IMR-90 (cell line): ENCODE measurements at regions not wholly inside any gene's neighbourhood (a gene's known extent, or its start where the extent isn't known, plus 50 kb on each side); places are given as distances from the start of the nearest gene placed in this dataset.

Experiments
- ATAC-seq: fragments of 200-7000 bp; cut with Tn5 transposase; 2 replicates; pipeline ENCODE4 v1.9.1; 2020; ENCODE audit warnings: low read depth, mild to moderate bottlenecking, moderate library complexity
- BruUV-seq: library from RNA; stranded (reverse); fragments of 400-500 nt; replicated peaks from 2 replicates; lab custom pipeline; 2021; lab: Mats Ljungman, UMichigan
- CTCF ChIA-PET: fragments of 300-600 bp; formaldehyde crosslinking; extraction: SDS; loops from one replicate; lab custom pipeline; 2021; ENCODE audit warnings: antibody characterized with exemption; lab: Yijun Ruan, JAX
- POLR2A ChIA-PET: fragments of 300-600 bp; sonication (Branson Sonifier 250); formaldehyde crosslinking; loops from one replicate; lab custom pipeline; 2022; ENCODE audit warnings: antibody characterized with exemption; ENCODE audit not compliant: unreplicated experiment; lab: Charles Lee
- DNase-seq: peaks from one replicate; pipeline ENCODE4 v3.0.0; 2013
- H2AFZ ChIP-seq: replicated peaks from 2 replicates; pipeline ENCODE3; 2013; ENCODE audit warnings: low read length, mild to moderate bottlenecking; ENCODE audit not compliant: poor library complexity
- H2AK5ac ChIP-seq: 2 replicates; pipeline ENCODE4 v1.6.1; 2013; ENCODE audit warnings: low read depth, low read length, inconsistent platforms
- H2AK9ac ChIP-seq: replicated peaks from 2 replicates; pipeline ENCODE3; 2013; ENCODE audit warnings: mild to moderate bottlenecking, low read depth, low read length, moderate library complexity; ENCODE audit not compliant: poor library complexity
- H2BK120ac ChIP-seq: 2 replicates; pipeline ENCODE4 v1.6.1; 2013; ENCODE audit warnings: low read depth, low read length, inconsistent platforms
- H2BK15ac ChIP-seq: 3 replicates; pipeline ENCODE4 v1.6.1; 2013; ENCODE audit warnings: low read depth, low read length, inconsistent platforms
- H2BK20ac ChIP-seq: 2 replicates; pipeline ENCODE4 v1.6.1; 2013; ENCODE audit warnings: low read depth, mild to moderate bottlenecking, inconsistent platforms, low read length, moderate library complexity
- H2BK5ac ChIP-seq: 2 replicates; pipeline ENCODE4 v1.6.1; 2013; ENCODE audit warnings: mild to moderate bottlenecking, low read depth, low read length, inconsistent platforms; ENCODE audit not compliant: poor library complexity, severe bottlenecking
- H3K14ac ChIP-seq: replicated peaks from 2 replicates; pipeline ENCODE4 v1.6.1; 2013; ENCODE audit warnings: low read depth, low read length, inconsistent platforms
- H3K18ac ChIP-seq: 2 replicates; pipeline ENCODE4 v1.6.1; 2013; ENCODE audit warnings: low read depth, low read length, control low read depth
- H3K23ac ChIP-seq: 2 replicates; pipeline ENCODE4 v1.6.1; 2013; ENCODE audit warnings: low read depth, low read length, inconsistent platforms
- H3K27ac ChIP-seq: 2 replicates; pipeline ENCODE4 v1.5.1; 2013; ENCODE audit warnings: mild to moderate bottlenecking, control low read depth, low read length; ENCODE audit not compliant: insufficient read depth
- H3K27me3 ChIP-seq: 2 replicates; pipeline ENCODE4 v1.6.1; 2013; ENCODE audit warnings: low read length; ENCODE audit not compliant: control insufficient read depth, insufficient read depth
- H3K36me3 ChIP-seq: 2 replicates; pipeline ENCODE4 v1.6.1; 2013; ENCODE audit warnings: low read length, mixed read lengths; ENCODE audit not compliant: control insufficient read depth, insufficient read depth
- H3K4ac ChIP-seq: 2 replicates; pipeline ENCODE4 v1.6.1; 2013; ENCODE audit warnings: low read depth, low read length, inconsistent platforms
- H3K4me1 ChIP-seq: 2 replicates; pipeline ENCODE4 v1.6.1; 2013; ENCODE audit warnings: low read length, mixed read lengths; ENCODE audit not compliant: control insufficient read depth, insufficient read depth
- H3K4me2 ChIP-seq: 2 replicates; pipeline ENCODE4 v1.6.1; 2013; ENCODE audit warnings: low read depth, mild to moderate bottlenecking, control low read depth, low read length, moderate library complexity
- H3K4me3 ChIP-seq: 2 replicates; pipeline ENCODE4 v1.5.1; 2013; ENCODE audit warnings: low read depth, mild to moderate bottlenecking, control low read depth, low read length, moderate library complexity; ENCODE audit not compliant: insufficient read depth
- H3K56ac ChIP-seq: 2 replicates; pipeline ENCODE4 v1.6.1; 2013; ENCODE audit warnings: low read length, inconsistent platforms; ENCODE audit not compliant: insufficient read depth; ENCODE audit errors: extremely low read depth
- H3K79me1 ChIP-seq, 2 experiments: 2 replicates each; pipeline ENCODE4 v1.6.1; 2013; ENCODE audit warnings: low read length in 2 of 2, inconsistent platforms in 1 of 2, low read depth in 1 of 2
- H3K9ac ChIP-seq: 2 replicates; pipeline ENCODE4 v1.6.1; 2013; ENCODE audit warnings: low read depth, low read length, control low read depth
- H3K9me1 ChIP-seq: 2 replicates; pipeline ENCODE4 v1.6.1; 2013; ENCODE audit warnings: low read length, inconsistent platforms; ENCODE audit not compliant: insufficient read depth
- H3K9me3 ChIP-seq: 2 replicates; pipeline ENCODE4 v1.6.1; 2013; ENCODE audit warnings: low read length; ENCODE audit not compliant: control insufficient read depth, insufficient read depth
- H4K20me1 ChIP-seq: 2 replicates; pipeline ENCODE4 v1.6.1; 2013; ENCODE audit warnings: low read length, inconsistent platforms; ENCODE audit not compliant: insufficient read depth
- H4K5ac ChIP-seq: 2 replicates; pipeline ENCODE4 v1.6.1; 2013; ENCODE audit warnings: mild to moderate bottlenecking, low read depth, low read length, control low read depth
- H4K8ac ChIP-seq, 2 experiments: 2 replicates each; pipeline ENCODE4 v1.6.1; 2013; ENCODE audit warnings: low read depth in 2 of 2, low read length in 2 of 2, control low read depth in 1 of 2, inconsistent platforms in 1 of 2
- H4K91ac ChIP-seq: 2 replicates; pipeline ENCODE4 v1.6.1; 2013; ENCODE audit warnings: low read depth, low read length, inconsistent platforms; ENCODE audit not compliant: insufficient read depth
- CHD1 ChIP-seq: IDR thresholded peaks from 2 replicates; pipeline ENCODE4 v1.6.1; 2012; ENCODE audit warnings: low read depth, low read length, improper control_type of control experiment
- CTCF ChIP-seq: conservative IDR thresholded peaks from 2 replicates; pipeline ENCODE4 v1.5.1; 2012; ENCODE audit warnings: mild to moderate bottlenecking, low read depth, low read length, improper control_type of control experiment
- FOS ChIP-seq: fragments of 150-350 bp; IDR thresholded peaks from 2 replicates; pipeline ENCODE4 v1.6.1; 2016; ENCODE audit warnings: low read depth, low read length
- RAD21 ChIP-seq: IDR thresholded peaks from 2 replicates; pipeline ENCODE4 v1.6.1; 2012; ENCODE audit warnings: low read length, improper control_type of control experiment
- dilution Hi-C: fragments of 300-500 bp; cut with HindIII; formaldehyde crosslinking; loops from one replicate; pipeline ENCODE4 v1.14.3; 2018; ENCODE audit warnings: low sequenced_read_pairs; ENCODE audit not compliant: unreplicated experiment
- in situ Hi-C: fragments of 300-500 bp; cut with MboI; formaldehyde crosslinking; loops from 3 replicates; pipeline ENCODE4 v1.14.3; 2019; ENCODE audit warnings: low sequenced_read_pairs, inconsistent platforms, mixed read lengths
- intact Hi-C: fragments of 100-400 bp; cut with micrococcal nuclease; formaldehyde crosslinking; loops from 2 replicates; pipeline ENCODE4 v1.10.0; 2022

GRCh38 chr15:96181217-96181616 is 149.3 kb upstream of the NR2F2 start:
- intact Hi-C loops = loop anchor here (5.0 kb wide), 1 partner anchor 146 kb away; no protein-coding TSS in a partner anchor
- H4K5ac ChIP-seq = peak overlapping the region; percentile 64
- CTCF ChIA-PET = interaction anchor here (1.7 kb wide), 1 partner anchor 21 kb away, joined by 4 read pairs; no protein-coding TSS in a partner anchor

More at GRCh38 chr15:96181217-96181616, 149.3 kb upstream of the NR2F2 start:
- Histone ChIP-seq H3K14ac (no peak overlapping the region), H2BK20ac (peak overlapping the region; percentile 30; the same call in 1 of the 2 replicates), H3K27ac (peak overlapping the region; percentile 80; the same call in 1 of the 2 replicates), H3K56ac (no peak overlapping the region), H4K8ac (peak overlapping the region; percentile 47 to 80; a peak in 3 of 4 replicates), H3K9me1 (no peaks in the 10 kb centered on the region), H3K36me3 (no peaks in the 10 kb centered on the region), H3K27me3 (no peaks in the 10 kb centered on the region), H2BK5ac (peak overlapping the region; percentile 9), H3K79me1 (no peaks in the 10 kb centered on the region), H3K4me3 (no peak overlapping the region), H2BK15ac (no peak overlapping the region), H3K9ac (no peak overlapping the region), H3K4me1 (peaks cover 8% of the 10 kb centered on the region), H3K4ac (peak overlapping the region; percentile 49), H4K91ac (0 out of 2 replicates have a peak overlapping the region, but pooled peaks have one; percentile 37), H3K9me3 (no peaks in the 10 kb centered on the region), H4K20me1 (no peaks in the 10 kb centered on the region), H2AFZ (no peak overlapping the region), H2AK9ac (no peak overlapping the region), H3K23ac (no peak overlapping the region), H3K18ac (peak overlapping the region; percentile 57), H2AK5ac (peak overlapping the region; percentile 20; the same call in 1 of the 2 replicates), H3K4me2 (no peak overlapping the region), H2BK120ac (peak overlapping the region; percentile 27)
- ATAC-seq = no peak
- POLR2A ChIA-PET = no interaction called here
- in situ Hi-C loops = no loop called here
- TF ChIP-seq CTCF = no peak
- TF ChIP-seq CHD1 = no peak
- no peak for TF ChIP-seq RAD21
- no peak for TF ChIP-seq FOS
- no peak for DNase-seq
- no TSS peak for BruUV-seq
- dilution Hi-C loops = no loop called here
